Sigmoid colon (tissue), 4 donors: ENCODE measurements at regions not wholly inside any gene's neighbourhood (a gene's known extent, or its start where the extent isn't known, plus 50 kb on each side); places are given as distances from the start of the nearest gene placed in this dataset.

ENCODE experiments used
- CTCF ChIP-seq, 4 experiments: fragments of 450-650 bp in 3 of 4; fragments of 200-600 bp in 1 of 4; IDR thresholded peaks; one replicate each; pipeline ENCODE4 v1.5.1; 2016 to 2019; ENCODE audit warnings: antibody characterized with exemption in 4 of 4, mild to moderate bottlenecking in 3 of 4, moderate library complexity in 2 of 4
- EP300 ChIP-seq, 4 donors: sonication (generic); formaldehyde crosslinking; IDR thresholded peaks; one replicate each; pipeline ENCODE4 v1.6.1; 2017; ENCODE audit warnings: antibody characterized with exemption in 4 of 4
- POLR2A ChIP-seq, 2 donors: fragments of 450-650 bp; IDR thresholded peaks; one replicate each; pipeline ENCODE4 v1.6.1; 2016; ENCODE audit warnings: antibody characterized with exemption in 2 of 2, mild to moderate bottlenecking in 2 of 2, moderate library complexity in 2 of 2
- POLR2AphosphoS5 ChIP-seq, 4 donors: sonication (generic); formaldehyde crosslinking; IDR thresholded peaks; one replicate each; pipeline ENCODE4 v1.6.1; 2017; ENCODE audit warnings: antibody characterized with exemption in 4 of 4

- TF ChIP-seq CTCF (IDR thresholded peaks at IDR 0.05), result no peak
- TF ChIP-seq POLR2A (IDR thresholded peaks at IDR 0.05), result no peak
- TF ChIP-seq EP300 (IDR thresholded peaks at IDR 0.05), result no peak
- TF ChIP-seq POLR2AphosphoS5 (IDR thresholded peaks at IDR 0.05), result no peak
Measured at GRCh38 chr13:99819967-99820366, 151.6 kb downstream of the ZIC5 start.
